ENCODE measurements at regions not wholly inside any gene's neighbourhood (a gene's known extent, or its start where the extent isn't known, plus 50 kb on each side); places are given as distances from the start of the nearest gene placed in this dataset.
"Not testable (repeated sequence)": the region's sequence is repeated elsewhere in the genome, so short reads cannot be mapped to it uniquely, and the experiment has no call there.

DNA sequence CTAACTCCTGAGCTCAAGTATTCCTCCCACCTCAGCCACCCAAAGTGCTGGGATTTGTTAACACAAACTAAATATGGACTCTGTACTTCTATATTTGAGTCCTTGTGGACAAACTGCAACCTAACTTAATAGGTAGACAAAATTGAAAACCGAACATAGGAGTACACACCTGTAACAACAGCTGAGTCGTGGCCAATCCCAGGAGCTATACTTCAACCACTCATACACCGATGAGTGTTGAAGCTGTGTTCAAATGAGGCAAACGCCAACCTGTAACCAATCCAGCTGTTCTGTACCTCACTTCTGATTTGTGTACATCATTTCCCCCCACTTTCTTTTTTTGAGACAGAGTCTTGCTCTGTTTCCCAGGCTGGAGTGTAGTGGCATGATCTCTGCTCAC, 471.5 kb upstream of the C16orf82 start:
- CTCF ChIA-PET: interaction anchor here (0.5 to 0.7 kb wide), 2 partner anchors 14 to 26 kb away, joined by 3 to 4 read pairs; no protein-coding TSS in a partner anchor
- intact Hi-C loops (cut with micrococcal nuclease; ENCODE audit: unreplicated experiment): no loop called here
- Mint-ChIP-seq H3K4me3 (ENCODE audit: low read depth, unreplicated experiment) (no peak overlapping the region), H3K4me1 (ENCODE audit: low read depth, unreplicated experiment) (no peaks in the 10 kb centered on the region), H3K27ac (ENCODE audit: unreplicated experiment) (no peak overlapping the region), H3K9me3 (ENCODE audit: low read depth, unreplicated experiment) (peaks cover 12% of the 10 kb centered on the region), H3K27me3 (ENCODE audit: unreplicated experiment) (no peaks in the 10 kb centered on the region), H3K36me3 (ENCODE audit: insufficient read depth, unreplicated experiment) (no peaks in the 10 kb centered on the region)
- DNase-seq: no peak
- TF ChIP-seq, protein P1, sequence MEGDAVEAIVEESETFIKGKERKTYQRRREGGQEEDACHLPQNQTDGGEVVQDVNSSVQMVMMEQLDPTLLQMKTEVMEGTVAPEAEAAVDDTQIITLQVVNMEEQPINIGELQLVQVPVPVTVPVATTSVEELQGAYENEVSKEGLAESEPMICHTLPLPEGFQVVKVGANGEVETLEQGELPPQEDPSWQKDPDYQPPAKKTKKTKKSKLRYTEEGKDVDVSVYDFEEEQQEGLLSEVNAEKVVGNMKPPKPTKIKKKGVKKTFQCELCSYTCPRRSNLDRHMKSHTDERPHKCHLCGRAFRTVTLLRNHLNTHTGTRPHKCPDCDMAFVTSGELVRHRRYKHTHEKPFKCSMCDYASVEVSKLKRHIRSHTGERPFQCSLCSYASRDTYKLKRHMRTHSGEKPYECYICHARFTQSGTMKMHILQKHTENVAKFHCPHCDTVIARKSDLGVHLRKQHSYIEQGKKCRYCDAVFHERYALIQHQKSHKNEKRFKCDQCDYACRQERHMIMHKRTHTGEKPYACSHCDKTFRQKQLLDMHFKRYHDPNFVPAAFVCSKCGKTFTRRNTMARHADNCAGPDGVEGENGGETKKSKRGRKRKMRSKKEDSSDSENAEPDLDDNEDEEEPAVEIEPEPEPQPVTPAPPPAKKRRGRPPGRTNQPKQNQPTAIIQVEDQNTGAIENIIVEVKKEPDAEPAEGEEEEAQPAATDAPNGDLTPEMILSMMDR (IDR thresholded peaks at IDR 0.05; ENCODE audit: unreplicated experiment): no peak
- BruUV-seq (replicated peaks): no TSS peak

DNA sequence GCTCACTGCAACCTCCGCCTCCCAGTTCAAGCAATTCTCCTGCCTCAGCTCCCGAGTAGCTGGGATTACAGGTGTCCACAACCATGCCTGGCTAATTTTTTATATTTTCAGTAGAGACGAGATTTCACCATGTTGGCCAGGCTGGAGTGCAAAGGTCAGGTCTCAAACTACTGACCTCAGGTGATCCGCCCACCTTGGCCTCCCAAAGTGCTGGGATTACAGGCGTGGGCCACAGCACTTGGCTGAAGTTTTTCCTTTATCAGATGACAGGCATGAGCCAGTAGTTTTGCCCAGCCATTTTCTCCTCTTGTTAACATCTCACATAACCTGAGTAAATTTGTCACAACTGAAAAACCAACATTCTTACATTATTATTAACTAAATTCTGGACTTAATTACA, 470.7 kb upstream of the C16orf82 start:
- CTCF ChIA-PET: interaction anchor here (0.7 kb wide), 1 partner anchor 13 kb away, joined by 4 read pairs; no protein-coding TSS in a partner anchor
- intact Hi-C loops (cut with micrococcal nuclease; ENCODE audit: unreplicated experiment); DNase-seq; H3K9me3 Mint-ChIP-seq (ENCODE audit: low read depth, unreplicated experiment); H3K4me3 Mint-ChIP-seq (ENCODE audit: low read depth, unreplicated experiment); H3K36me3 Mint-ChIP-seq (ENCODE audit: insufficient read depth, unreplicated experiment); H3K27ac Mint-ChIP-seq (ENCODE audit: unreplicated experiment); BruUV-seq (replicated peaks); H3K27me3 Mint-ChIP-seq (ENCODE audit: unreplicated experiment); H3K4me1 Mint-ChIP-seq (ENCODE audit: low read depth, unreplicated experiment): not testable (repeated sequence)

GRCh38 chr16:26598061-26598460, 468.7 kb upstream of the C16orf82 start:
- CTCF ChIA-PET: no interaction called here
- Mint-ChIP-seq H3K9me3 (ENCODE audit: low read depth, unreplicated experiment) (peaks cover 9% of the 10 kb centered on the region), H3K4me1 (ENCODE audit: low read depth, unreplicated experiment) (no peaks in the 10 kb centered on the region), H3K36me3 (ENCODE audit: insufficient read depth, unreplicated experiment) (no peaks in the 10 kb centered on the region), H3K4me3 (ENCODE audit: low read depth, unreplicated experiment) (no peak overlapping the region), H3K27me3 (ENCODE audit: unreplicated experiment) (no peaks in the 10 kb centered on the region), H3K27ac (ENCODE audit: unreplicated experiment) (no peak overlapping the region)
- intact Hi-C loops (cut with micrococcal nuclease; ENCODE audit: unreplicated experiment): no loop called here
- no peak for DNase-seq
- TF ChIP-seq, protein P1 (IDR thresholded peaks at IDR 0.05; ENCODE audit: unreplicated experiment): no peak
- BruUV-seq (replicated peaks): no TSS peak

DNA sequence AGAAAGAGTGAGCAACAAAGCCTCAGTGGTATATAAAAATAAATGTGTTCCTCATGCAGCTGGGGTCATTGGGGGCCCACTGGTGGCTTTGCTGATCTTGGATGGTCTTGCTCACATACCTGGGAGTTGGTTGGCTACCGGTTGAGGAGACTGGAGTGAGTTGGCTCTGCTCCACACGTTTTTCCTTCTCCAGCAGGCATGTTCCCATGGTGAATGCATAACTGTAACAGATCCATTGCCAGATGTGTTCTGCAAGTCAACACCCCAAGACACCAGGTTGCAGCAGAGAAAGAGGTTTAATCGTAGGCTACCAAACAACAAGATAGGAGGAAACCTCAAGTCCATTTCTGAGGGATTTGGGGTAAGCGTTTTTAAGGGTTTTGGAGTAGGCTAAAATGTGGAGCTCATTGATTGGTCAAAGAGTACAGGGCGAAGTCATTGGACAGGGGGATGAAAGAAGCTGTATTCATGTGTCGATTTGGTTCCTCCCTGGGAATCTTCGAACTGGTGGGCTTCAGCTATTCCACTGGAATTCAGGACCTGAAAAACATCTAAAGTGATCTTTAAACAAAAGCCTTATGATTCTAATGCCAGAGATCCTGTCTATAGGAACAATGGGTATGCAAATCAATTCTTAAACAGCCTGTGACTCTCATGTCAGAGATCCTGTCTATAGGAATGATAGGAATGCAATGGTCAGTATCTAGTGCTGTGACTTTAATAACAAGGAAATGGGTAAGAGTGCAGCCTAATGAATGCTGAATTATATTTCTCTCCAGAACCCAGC, 467.5 kb upstream of the C16orf82 start:
- Mint-ChIP-seq H3K9me3 (ENCODE audit: low read depth, unreplicated experiment) (peaks cover 9% of the 10 kb centered on the region), H3K27ac (ENCODE audit: unreplicated experiment) (no peak overlapping the region), H3K27me3 (ENCODE audit: unreplicated experiment) (no peaks in the 10 kb centered on the region), H3K36me3 (ENCODE audit: insufficient read depth, unreplicated experiment) (no peaks in the 10 kb centered on the region), H3K4me1 (ENCODE audit: low read depth, unreplicated experiment) (no peaks in the 10 kb centered on the region), H3K4me3 (ENCODE audit: low read depth, unreplicated experiment) (no peak overlapping the region)
- BruUV-seq (replicated peaks): no TSS peak
- DNase-seq: no peak
- intact Hi-C loops (cut with micrococcal nuclease; ENCODE audit: unreplicated experiment): no loop called here
- CTCF ChIA-PET: no interaction called here
- TF ChIP-seq, protein P1 (IDR thresholded peaks at IDR 0.05; ENCODE audit: unreplicated experiment): no peak

- TF ChIP-seq, protein P1 (IDR thresholded peaks at IDR 0.05; ENCODE audit: unreplicated experiment): no peak
- Mint-ChIP-seq H3K36me3 (ENCODE audit: insufficient read depth, unreplicated experiment) (no peaks in the 10 kb centered on the region), H3K27ac (ENCODE audit: unreplicated experiment) (no peak overlapping the region), H3K9me3 (ENCODE audit: low read depth, unreplicated experiment) (peaks cover 12% of the 10 kb centered on the region), H3K4me1 (ENCODE audit: low read depth, unreplicated experiment) (no peaks in the 10 kb centered on the region), H3K4me3 (ENCODE audit: low read depth, unreplicated experiment) (no peak overlapping the region), H3K27me3 (ENCODE audit: unreplicated experiment) (no peaks in the 10 kb centered on the region)
- intact Hi-C loops (cut with micrococcal nuclease; ENCODE audit: unreplicated experiment): no loop called here
- BruUV-seq (replicated peaks): no TSS peak
- DNase-seq: no peak
- CTCF ChIA-PET: no interaction called here
These were observed 467.0 kb upstream of the C16orf82 start for GRCh38 chr16:26599785-26600104.

Measured in Calu3 (cell line).